AG04449 (cell line): ENCODE measurements at regions not wholly inside any gene's neighbourhood (a gene's known extent, or its start where the extent isn't known, plus 50 kb on each side); places are given as distances from the start of the nearest gene placed in this dataset.

Experiments used
- CTCF ChIA-PET: fragments of 350-600 bp; formaldehyde crosslinking; extraction: SDS; loops from one replicate; lab custom pipeline; 2021; ENCODE audit warnings: antibody characterized with exemption; lab: Yijun Ruan, JAX
- POLR2A ChIA-PET: fragments of 400-600, 350-600 bp; formaldehyde crosslinking; extraction: SDS; loops from one replicate; lab custom pipeline; 2020; ENCODE audit warnings: antibody characterized with exemption, inconsistent platforms; lab: Yijun Ruan, JAX
- DNase-seq: peaks from one replicate; pipeline ENCODE4 v3.0.0-alpha.2; 2010; ENCODE audit warnings: low read depth, low spot score
- H3K4me3 ChIP-seq: 2 replicates; pipeline ENCODE4 v1.5.1; 2011; ENCODE audit warnings: low read depth, mild to moderate bottlenecking, control low read depth, low read length
- CTCF ChIP-seq: IDR thresholded peaks from one replicate; pipeline ENCODE4 v1.5.1; 2011; ENCODE audit warnings: mild to moderate bottlenecking, moderate library complexity, low read length, control low read depth, inconsistent platforms; ENCODE audit not compliant: insufficient read depth; ENCODE audit errors: missing control alignments

GRCh38 chr20:55175081-55175480, 699.7 kb downstream of the DOK5 start:
- POLR2A ChIA-PET: no interaction called here
- no peak for DNase-seq
- CTCF ChIA-PET: no interaction called here
- TF ChIP-seq CTCF: no peak
- H3K4me3 ChIP-seq: no peak overlapping the region

- no peak for TF ChIP-seq CTCF
- no peak for DNase-seq
- no peak overlapping the region for H3K4me3 ChIP-seq
- ChIA-PET POLR2A (no interaction called here), CTCF (no interaction called here)
These were observed 699.2 kb downstream of the DOK5 start for GRCh38 chr20:55174635-55175034.

- ChIA-PET CTCF (no interaction called here), POLR2A (no interaction called here)
- no peak overlapping the region for H3K4me3 ChIP-seq
- TF ChIP-seq CTCF: no peak
- no peak for DNase-seq
These were observed 698.8 kb downstream of the DOK5 start for GRCh38 chr20:55174172-55174571.

- ChIA-PET CTCF (no interaction called here), POLR2A (no interaction called here)
- H3K4me3 ChIP-seq: no peak overlapping the region
- no peak for DNase-seq
- TF ChIP-seq CTCF: no peak
These were observed 698.2 kb downstream of the DOK5 start for GRCh38 chr20:55173601-55174000.

GRCh38 chr20:55172310-55173002, 697.1 kb downstream of the DOK5 start:
- CTCF ChIA-PET: no interaction called here

GRCh38 chr20:55166063-55166462, 690.7 kb downstream of the DOK5 start:
- TF ChIP-seq CTCF: no peak
- ChIA-PET CTCF (no interaction called here), POLR2A (no interaction called here)
- DNase-seq: no peak
- H3K4me3 ChIP-seq: no peak overlapping the region

More at GRCh38 chr20:55172310-55173002, 697.1 kb downstream of the DOK5 start:
- no peak overlapping the region for H3K4me3 ChIP-seq
- no peak for TF ChIP-seq CTCF
- DNase-seq: no peak
- POLR2A ChIA-PET: no interaction called here
